Neural cell (in vitro differentiated cells): ENCODE measurements at regions not wholly inside any gene's neighbourhood (a gene's known extent, or its start where the extent isn't known, plus 50 kb on each side); places are given as distances from the start of the nearest gene placed in this dataset.

ENCODE experiments used
- H2AFZ ChIP-seq: fragments of 200-600, 300-800 bp; sonication (generic), shearing (Covaris generic); 2 replicates; pipeline ENCODE4 v1.6.0; 2014; ENCODE audit warnings: low read depth, mild to moderate bottlenecking, antibody characterized with exemption, low read length, moderate library complexity
- H3F3A ChIP-seq: fragments of 200-600 bp; shearing (Covaris generic); 2 replicates; pipeline ENCODE4 v1.6.1; 2016; ENCODE audit warnings: mild to moderate bottlenecking, moderate library complexity, mixed read lengths, antibody characterized with exemption, low read length; ENCODE audit not compliant: insufficient read depth, poor library complexity, severe bottlenecking
- H3K27ac ChIP-seq: fragments of 200-600, 300-800 bp; sonication (generic), shearing (Covaris generic); 2 replicates; pipeline ENCODE4 v1.5.1; 2014; ENCODE audit warnings: mild to moderate bottlenecking, low read length, moderate library complexity
- H3K27me3 ChIP-seq: fragments of 300-800, 200-600 bp; sonication (generic), shearing (Covaris generic); 2 replicates; pipeline ENCODE4 v1.6.0; 2014; ENCODE audit warnings: mild to moderate bottlenecking, low read depth, low read length, moderate library complexity; ENCODE audit not compliant: insufficient read depth
- H3K36me3 ChIP-seq: fragments of 300-800, 200-600 bp; sonication (generic), shearing (Covaris generic); 2 replicates; pipeline ENCODE4 v1.5.1; 2014; ENCODE audit warnings: mild to moderate bottlenecking, antibody characterized with exemption, low read length, moderate library complexity; ENCODE audit not compliant: insufficient read depth
- H3K4me2 ChIP-seq: fragments of 300-800, 200-600 bp; sonication (generic), shearing (Covaris generic); 2 replicates; pipeline ENCODE4 v1.6.0; 2014; ENCODE audit warnings: mild to moderate bottlenecking, low read length
- H3K4me3 ChIP-seq: fragments of 300-800, 200-600 bp; sonication (generic), shearing (Covaris generic); 2 replicates; pipeline ENCODE4 v1.5.1; 2014; ENCODE audit warnings: mild to moderate bottlenecking, low read length, moderate library complexity
- H3K79me2 ChIP-seq: fragments of 200-600 bp; shearing (Covaris generic); replicated peaks from 2 replicates; pipeline ENCODE4 v1.6.0; 2014; ENCODE audit warnings: mild to moderate bottlenecking, low read length, moderate library complexity; ENCODE audit not compliant: insufficient read depth
- H3K9ac ChIP-seq: fragments of 300-800, 200-600 bp; sonication (generic), shearing (Covaris generic); 2 replicates; pipeline ENCODE4 v1.6.1; 2016; ENCODE audit warnings: mild to moderate bottlenecking, low read length, mixed read lengths
- H3K9me2 ChIP-seq: fragments of 200-600 bp; shearing (Covaris generic); 2 replicates; pipeline ENCODE4 v1.6.1; 2016; ENCODE audit warnings: mild to moderate bottlenecking, low read length, mixed read lengths; ENCODE audit not compliant: insufficient read depth
- H3K9me3 ChIP-seq: fragments of 200-600, 300-800 bp; sonication (generic), shearing (Covaris generic); 2 replicates; pipeline ENCODE4 v1.6.1; 2016; ENCODE audit warnings: mild to moderate bottlenecking, mixed run types, low read length, moderate library complexity, mixed read lengths
- H4K20me1 ChIP-seq: fragments of 200-600 bp; shearing (Covaris generic); 2 replicates; pipeline ENCODE4 v1.6.1; 2016; ENCODE audit warnings: mild to moderate bottlenecking, mixed run types; ENCODE audit not compliant: insufficient read depth
- CTCF ChIP-seq: fragments of 450-650 bp; IDR thresholded peaks from 2 replicates; pipeline ENCODE4 v1.5.1; 2014; ENCODE audit warnings: antibody characterized with exemption, mild to moderate bottlenecking, moderate library complexity; ENCODE audit not compliant: poor library complexity, severe bottlenecking
- EP300 ChIP-seq: fragments of 450-650 bp; conservative IDR thresholded peaks from 2 replicates; pipeline ENCODE4 v1.6.1; 2014; ENCODE audit warnings: antibody characterized with exemption, mild to moderate bottlenecking, moderate library complexity; ENCODE audit not compliant: poor library complexity, severe bottlenecking
- EZH2 ChIP-seq: fragments of 200-600, 300-800 bp; shearing (Covaris generic), sonication (generic); IDR thresholded peaks from 2 replicates; pipeline ENCODE4 v1.6.1; 2014; ENCODE audit warnings: antibody characterized with exemption, low read length, borderline replicate concordance, mild to moderate bottlenecking; ENCODE audit not compliant: insufficient read depth, poor library complexity, severe bottlenecking
- MXI1 ChIP-seq: fragments of 450-650 bp; conservative IDR thresholded peaks from 2 replicates; pipeline ENCODE4 v1.6.1; 2014; ENCODE audit warnings: antibody characterized with exemption, mild to moderate bottlenecking; ENCODE audit not compliant: poor library complexity, severe bottlenecking
- POLR2AphosphoS5 ChIP-seq: IDR thresholded peaks from 2 replicates; pipeline ENCODE4 v1.6.1; 2012
- RAD21 ChIP-seq: fragments of 450-650 bp; conservative IDR thresholded peaks from 2 replicates; pipeline ENCODE4 v1.6.1; 2014; ENCODE audit warnings: antibody characterized with exemption, mild to moderate bottlenecking, moderate library complexity
- REST ChIP-seq: IDR thresholded peaks from 2 replicates; pipeline ENCODE4 v1.6.1; 2012; ENCODE audit warnings: borderline replicate concordance
- SMC3 ChIP-seq: fragments of 450-650 bp; conservative IDR thresholded peaks from 2 replicates; pipeline ENCODE4 v1.6.1; 2014; ENCODE audit warnings: antibody characterized with exemption, mild to moderate bottlenecking, moderate library complexity; ENCODE audit not compliant: poor library complexity
- TAF1 ChIP-seq: IDR thresholded peaks from 2 replicates; pipeline ENCODE4 v1.6.1; 2012; ENCODE audit warnings: low read depth

GRCh38 chr4:100696531-100696930, 178.7 kb upstream of the EMCN start:
- H3F3A ChIP-seq, result no peaks in the 10 kb centered on the region
- no peaks in the 10 kb centered on the region for H3K27me3 ChIP-seq
- no peak overlapping the region for H3K4me2 ChIP-seq
- no peaks in the 10 kb centered on the region for H3K9me3 ChIP-seq
- H3K36me3 ChIP-seq, result no peaks in the 10 kb centered on the region
- H4K20me1 ChIP-seq, result no peaks in the 10 kb centered on the region
- H3K4me3 ChIP-seq, result no peak overlapping the region
- no peak overlapping the region for H3K9ac ChIP-seq
- H3K27ac ChIP-seq, result no peak overlapping the region
- no peaks in the 10 kb centered on the region for H3K79me2 ChIP-seq
- H2AFZ ChIP-seq, result no peak overlapping the region
- no peaks in the 10 kb centered on the region for H3K9me2 ChIP-seq
- TF ChIP-seq EP300, result no peak
- TF ChIP-seq SMC3, result no peak
- TF ChIP-seq EZH2, result no peak
- no peak for TF ChIP-seq TAF1
- no peak for TF ChIP-seq REST
- no peak for TF ChIP-seq CTCF
- TF ChIP-seq RAD21, result no peak
- no peak for TF ChIP-seq POLR2AphosphoS5
- no peak for TF ChIP-seq MXI1

GRCh38 chr4:100695871-100696270, 178.0 kb upstream of the EMCN start:
- no peak overlapping the region for H2AFZ ChIP-seq
- no peak overlapping the region for H3K27ac ChIP-seq
- TF ChIP-seq MXI1 (no peak), EZH2 (no peak), RAD21 (no peak), REST (no peak), TAF1 (no peak), CTCF (no peak), EP300 (no peak), POLR2AphosphoS5 (no peak), SMC3 (no peak)
- H3K79me2 ChIP-seq, result no peaks in the 10 kb centered on the region
- H3K27me3 ChIP-seq, result no peaks in the 10 kb centered on the region
- no peak overlapping the region for H3K4me3 ChIP-seq
- no peaks in the 10 kb centered on the region for H3K9me3 ChIP-seq
- no peak overlapping the region for H3K4me2 ChIP-seq
- H3F3A ChIP-seq, result no peaks in the 10 kb centered on the region
- H3K36me3 ChIP-seq, result no peaks in the 10 kb centered on the region
- H3K9me2 ChIP-seq, result no peaks in the 10 kb centered on the region
- H3K9ac ChIP-seq, result no peak overlapping the region
- H4K20me1 ChIP-seq, result no peaks in the 10 kb centered on the region
